ENCODE measurements at regions not wholly inside any gene's neighbourhood (a gene's known extent, or its start where the extent isn't known, plus 50 kb on each side); places are given as distances from the start of the nearest gene placed in this dataset.
"Not testable (repeated sequence)": the region's sequence is repeated elsewhere in the genome, so short reads cannot be mapped to it uniquely, and the experiment has no call there.

- peak; percentile 14 for DNase-seq (ENCODE audit: low spot score)
- TF ChIP-seq, protein P1, sequence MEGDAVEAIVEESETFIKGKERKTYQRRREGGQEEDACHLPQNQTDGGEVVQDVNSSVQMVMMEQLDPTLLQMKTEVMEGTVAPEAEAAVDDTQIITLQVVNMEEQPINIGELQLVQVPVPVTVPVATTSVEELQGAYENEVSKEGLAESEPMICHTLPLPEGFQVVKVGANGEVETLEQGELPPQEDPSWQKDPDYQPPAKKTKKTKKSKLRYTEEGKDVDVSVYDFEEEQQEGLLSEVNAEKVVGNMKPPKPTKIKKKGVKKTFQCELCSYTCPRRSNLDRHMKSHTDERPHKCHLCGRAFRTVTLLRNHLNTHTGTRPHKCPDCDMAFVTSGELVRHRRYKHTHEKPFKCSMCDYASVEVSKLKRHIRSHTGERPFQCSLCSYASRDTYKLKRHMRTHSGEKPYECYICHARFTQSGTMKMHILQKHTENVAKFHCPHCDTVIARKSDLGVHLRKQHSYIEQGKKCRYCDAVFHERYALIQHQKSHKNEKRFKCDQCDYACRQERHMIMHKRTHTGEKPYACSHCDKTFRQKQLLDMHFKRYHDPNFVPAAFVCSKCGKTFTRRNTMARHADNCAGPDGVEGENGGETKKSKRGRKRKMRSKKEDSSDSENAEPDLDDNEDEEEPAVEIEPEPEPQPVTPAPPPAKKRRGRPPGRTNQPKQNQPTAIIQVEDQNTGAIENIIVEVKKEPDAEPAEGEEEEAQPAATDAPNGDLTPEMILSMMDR (IDR thresholded peaks at IDR 0.05), result no peak
- no peak for TF ChIP-seq EZH2 (IDR thresholded peaks at IDR 0.05)
- TF ChIP-seq EZH2phosphoT487 (IDR thresholded peaks at IDR 0.05), result no peak
- H3K9me3 ChIP-seq (ENCODE audit: low read depth), result no peaks in the 10 kb centered on the region
- no peak overlapping the region for H3K9ac ChIP-seq
- H3K4me3 Mint-ChIP-seq, result no peak overlapping the region
- H3K27ac Mint-ChIP-seq, result no peak overlapping the region
- H3K4me3 ChIP-seq, result peak overlapping the region; percentile 13
- H3K36me3 ChIP-seq, result no peaks in the 10 kb centered on the region
- no peaks in the 10 kb centered on the region for H4K20me1 ChIP-seq (ENCODE audit: low read depth)
- peaks cover 3% of the 10 kb centered on the region for H3K27me3 Mint-ChIP-seq (ENCODE audit: insufficient read depth, low read depth)
- no peaks in the 10 kb centered on the region for H3K79me2 ChIP-seq (ENCODE audit: low read depth)
- H2AFZ ChIP-seq (replicated peaks), result no peak overlapping the region
- peak overlapping the region; percentile 31 for H3K27ac ChIP-seq
- H3K4me2 ChIP-seq, result peak overlapping the region; percentile 57
- H3K4me1 Mint-ChIP-seq, result peaks cover 28% of the 10 kb centered on the region
- no peaks in the 10 kb centered on the region for H3K36me3 Mint-ChIP-seq
- no peaks in the 10 kb centered on the region for H3K27me3 ChIP-seq
- peaks cover 35% of the 10 kb centered on the region for H3K4me1 ChIP-seq
- H3F3A ChIP-seq (ENCODE audit: low read depth), result peaks cover 20% of the 10 kb centered on the region
- H3K9me3 Mint-ChIP-seq, result no peaks in the 10 kb centered on the region
These were observed 178.0 kb downstream of the ABCC12 start for GRCh38 chr16:47977802-47978201.

DNA sequence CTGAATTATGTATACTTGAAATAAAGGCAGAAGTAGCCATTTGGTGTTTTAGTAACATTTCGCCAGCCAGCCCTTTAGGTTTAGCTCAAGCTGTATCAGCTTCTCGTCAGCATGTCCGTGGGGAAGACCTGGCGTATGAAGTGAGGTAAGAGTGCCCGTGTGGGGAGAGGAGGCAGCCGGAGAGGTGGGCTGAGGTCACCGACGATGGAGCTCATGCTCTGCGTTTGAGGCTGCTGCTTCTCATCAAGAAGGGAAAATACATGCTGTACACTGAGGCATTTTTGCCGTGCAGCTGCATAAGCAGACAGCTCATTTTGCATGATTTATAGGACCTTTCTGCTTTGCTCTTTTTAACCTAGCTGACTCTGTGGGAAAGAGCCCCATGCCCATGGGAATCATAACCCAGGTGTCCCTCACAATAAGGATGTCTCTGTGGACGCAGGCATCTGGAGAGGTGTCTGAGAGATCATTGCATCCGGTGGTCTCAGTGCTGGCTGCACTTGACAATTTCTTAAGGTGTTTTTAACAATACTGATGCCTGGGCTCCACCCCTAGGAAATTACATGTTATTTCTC is 179.1 kb downstream of the ABCC12 start:
- Mint-ChIP-seq H3K4me1 (peaks cover 28% of the 10 kb centered on the region), H3K4me3 (no peak overlapping the region), H3K27ac (peak overlapping the region; percentile 76), H3K9me3 (no peaks in the 10 kb centered on the region), H3K36me3 (no peaks in the 10 kb centered on the region), H3K27me3 (ENCODE audit: insufficient read depth, low read depth) (peaks cover 7% of the 10 kb centered on the region)
- no peaks in the 10 kb centered on the region for H3K27me3 ChIP-seq
- no peaks in the 10 kb centered on the region for H3K79me2 ChIP-seq (ENCODE audit: low read depth)
- H2AFZ ChIP-seq (replicated peaks), result no peak overlapping the region
- H3K4me3 ChIP-seq, result no peak overlapping the region
- H3F3A ChIP-seq (ENCODE audit: low read depth), result peaks cover 20% of the 10 kb centered on the region
- no peak overlapping the region for H3K9ac ChIP-seq
- H3K4me2 ChIP-seq, result no peak overlapping the region
- H3K9me3 ChIP-seq (ENCODE audit: low read depth), result no peaks in the 10 kb centered on the region
- H3K36me3 ChIP-seq, result no peaks in the 10 kb centered on the region
- TF ChIP-seq EZH2 (IDR thresholded peaks at IDR 0.05) (no peak), EZH2phosphoT487 (IDR thresholded peaks at IDR 0.05) (no peak)
- TF ChIP-seq, protein P1 (IDR thresholded peaks at IDR 0.05), result no peak
- no peaks in the 10 kb centered on the region for H4K20me1 ChIP-seq (ENCODE audit: low read depth)
- no peak for DNase-seq (ENCODE audit: low spot score)
- H3K4me1 ChIP-seq, result peaks cover 35% of the 10 kb centered on the region
- H3K27ac ChIP-seq, result no peak overlapping the region

DNA sequence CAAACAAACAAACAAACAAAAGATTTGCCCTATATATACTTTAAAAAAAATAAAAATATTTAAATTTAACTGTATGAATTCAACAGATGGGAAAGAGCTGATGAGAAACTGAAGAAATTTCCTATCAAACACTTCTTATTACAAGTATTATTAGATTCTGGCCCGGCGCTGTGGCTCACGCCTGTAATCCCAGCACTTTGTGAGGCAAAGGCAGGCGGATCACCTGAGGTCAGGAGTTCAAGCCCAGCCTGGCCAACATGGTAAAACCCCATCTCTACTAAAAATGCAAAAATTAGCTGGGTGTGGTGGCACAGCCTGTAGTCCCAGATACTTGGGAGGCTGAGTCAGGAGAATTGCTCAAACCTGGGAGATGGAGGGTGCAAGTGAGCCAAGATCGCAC is 180.8 kb downstream of the ABCC12 start:
- Histone ChIP-seq H3F3A (ENCODE audit: low read depth) (peaks cover 19% of the 10 kb centered on the region), H3K4me1 (peaks cover 28% of the 10 kb centered on the region)
- not testable (repeated sequence) for H4K20me1 ChIP-seq (ENCODE audit: low read depth); H3K36me3 Mint-ChIP-seq; H3K79me2 ChIP-seq (ENCODE audit: low read depth); H3K9me3 ChIP-seq (ENCODE audit: low read depth); H3K4me2 ChIP-seq; H2AFZ ChIP-seq (replicated peaks); H3K9ac ChIP-seq; H3K36me3 ChIP-seq; DNase-seq (ENCODE audit: low spot score); H3K4me3 ChIP-seq; H3K27me3 Mint-ChIP-seq (ENCODE audit: insufficient read depth, low read depth); H3K27ac Mint-ChIP-seq; H3K9me3 Mint-ChIP-seq; H3K27ac ChIP-seq; H3K4me3 Mint-ChIP-seq; H3K27me3 ChIP-seq
- H3K4me1 Mint-ChIP-seq, result peaks cover 24% of the 10 kb centered on the region

DNA sequence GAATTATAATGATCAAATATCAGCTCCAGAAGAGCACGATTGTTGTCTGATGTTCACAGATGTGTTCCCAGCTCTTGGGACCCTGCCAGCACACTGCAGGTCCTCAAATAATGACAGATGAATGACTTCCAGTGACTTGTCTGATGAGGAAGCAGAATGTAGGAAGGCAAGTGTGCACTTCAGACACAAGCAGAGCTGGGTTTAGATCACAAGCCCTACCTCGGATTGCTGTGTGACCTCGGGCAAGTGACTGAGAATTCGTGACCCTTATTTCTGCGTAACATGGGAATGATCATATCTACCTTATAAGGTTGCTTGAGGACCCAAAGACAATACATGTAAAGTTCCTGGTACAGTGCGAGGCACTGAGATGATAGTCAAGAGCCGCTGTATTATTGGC is 182.2 kb downstream of the ABCC12 start:
- H3K4me1 ChIP-seq, result peaks cover 15% of the 10 kb centered on the region
- Mint-ChIP-seq H3K9me3 (no peaks in the 10 kb centered on the region), H3K4me3 (no peak overlapping the region), H3K4me1 (peaks cover 19% of the 10 kb centered on the region), H3K36me3 (no peaks in the 10 kb centered on the region), H3K27ac (no peak overlapping the region), H3K27me3 (ENCODE audit: insufficient read depth, low read depth) (peaks cover 9% of the 10 kb centered on the region)
- no peak overlapping the region for H3K4me3 ChIP-seq
- no peak overlapping the region for H2AFZ ChIP-seq (replicated peaks)
- no peaks in the 10 kb centered on the region for H3K36me3 ChIP-seq
- no peaks in the 10 kb centered on the region for H3K9me3 ChIP-seq (ENCODE audit: low read depth)
- H3F3A ChIP-seq (ENCODE audit: low read depth), result peaks cover 13% of the 10 kb centered on the region
- TF ChIP-seq, protein P1 (IDR thresholded peaks at IDR 0.05), result no peak
- no peak for TF ChIP-seq EZH2 (IDR thresholded peaks at IDR 0.05)
- no peak for TF ChIP-seq EZH2phosphoT487 (IDR thresholded peaks at IDR 0.05)
- no peaks in the 10 kb centered on the region for H3K27me3 ChIP-seq
- H3K4me2 ChIP-seq, result no peak overlapping the region
- H3K9ac ChIP-seq, result no peak overlapping the region
- no peak for DNase-seq (ENCODE audit: low spot score)
- no peak overlapping the region for H3K27ac ChIP-seq
- no peaks in the 10 kb centered on the region for H3K79me2 ChIP-seq (ENCODE audit: low read depth)
- no peaks in the 10 kb centered on the region for H4K20me1 ChIP-seq (ENCODE audit: low read depth)
